Breast epithelium (tissue), 4 donors: ENCODE measurements at regions not wholly inside any gene's neighbourhood (a gene's known extent, or its start where the extent isn't known, plus 50 kb on each side); places are given as distances from the start of the nearest gene placed in this dataset.

ENCODE experiments used
- DNase-seq, 2 donors: peaks; one replicate each; pipeline ENCODE4 v3.0.0-alpha.2; 2019; ENCODE audit warnings: low spot score in 2 of 2
- H3K27ac ChIP-seq, 2 donors: fragments of 200-600 bp; sonication (generic) in 1 of 2; one replicate each; pipeline ENCODE4 v1.5.1; 2016 to 2019; ENCODE audit warnings: mild to moderate bottlenecking in 1 of 2
- H3K27me3 ChIP-seq, 2 donors: fragments of 200-600 bp; sonication (generic) in 1 of 2; one replicate each; pipeline versions ENCODE4 v1.5.1 to v1.6.0; 2017 to 2019; ENCODE audit warnings: control low read depth in 1 of 2, mild to moderate bottlenecking in 1 of 2
- H3K36me3 ChIP-seq: fragments of 200-600 bp; one replicate; pipeline ENCODE4 v1.5.1; 2019
- H3K4me1 ChIP-seq, 2 donors: fragments of 200-600 bp; sonication (generic); one replicate each; pipeline ENCODE4 v1.5.1; 2016 to 2019; ENCODE audit warnings: control low read depth in 1 of 2
- H3K4me3 ChIP-seq, 3 donors: fragments of 200-600 bp; sonication (generic); 1 replicate in 2 of 3; 2 replicates in 1 of 3; pipeline ENCODE4 v1.5.1; 2016 to 2019; ENCODE audit warnings: mild to moderate bottlenecking in 3 of 3, moderate library complexity in 2 of 3
- H3K9me3 ChIP-seq, 2 donors: fragments of 200-600 bp; sonication (generic) in 1 of 2; one replicate each; pipeline ENCODE4 v1.5.1; 2016 to 2019; ENCODE audit warnings: control low read depth in 1 of 2
- POLR2A ChIP-seq: fragments of 450-650 bp; IDR thresholded peaks from one replicate; pipeline ENCODE4 v1.6.1; 2016; ENCODE audit warnings: antibody characterized with exemption, mild to moderate bottlenecking, moderate library complexity
- POLR2AphosphoS5 ChIP-seq, 3 donors: sonication (generic); formaldehyde crosslinking; IDR thresholded peaks; one replicate each; pipeline ENCODE4 v1.6.1; 2017; ENCODE audit warnings: antibody characterized with exemption in 3 of 3
- intact Hi-C: fragments of 100-400 bp; cut with DNase I; formaldehyde crosslinking; loops from one replicate; pipeline ENCODE4 v1.15.1; 2023; ENCODE audit warnings: low total_unique reads
- TF ChIP-seq, protein P1 (sequence below), 3 donors: fragments of 450-650 bp; IDR thresholded peaks; one replicate each; pipeline ENCODE4 v1.5.1; 2016 to 2017; ENCODE audit warnings: antibody characterized with exemption in 3 of 3, mild to moderate bottlenecking in 3 of 3, moderate library complexity in 3 of 3

DNA sequence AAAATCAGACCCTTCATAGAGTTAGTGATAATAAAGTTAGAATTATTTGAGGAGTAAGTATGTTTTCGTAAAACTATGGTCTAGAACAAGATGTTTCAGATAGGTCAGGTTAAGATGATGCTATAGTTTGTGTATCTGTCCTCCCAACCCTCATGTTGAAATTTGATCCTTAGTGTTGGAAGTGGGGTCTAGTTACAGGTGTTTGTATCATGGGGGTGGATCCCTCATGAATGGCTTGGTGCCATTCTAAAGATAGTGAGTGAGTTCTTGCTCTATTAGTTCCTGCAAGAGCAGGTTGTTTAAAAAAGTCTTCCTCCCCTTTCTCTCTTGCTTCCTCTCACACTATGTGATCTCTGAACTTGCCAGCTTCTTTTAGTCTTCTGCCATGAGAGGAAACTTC, 707.3 kb upstream of the FOXG1 start:
- Histone ChIP-seq H3K4me3 (no peak overlapping the region), H3K36me3 (no peaks in the 10 kb centered on the region), H3K27me3 (no peaks in the 10 kb centered on the region), H3K27ac (no peak overlapping the region), H3K9me3 (no peaks in the 10 kb centered on the region), H3K4me1 (no peaks in the 10 kb centered on the region)
- no peak for DNase-seq
- intact Hi-C loops = no loop called here
- TF ChIP-seq, protein P1, sequence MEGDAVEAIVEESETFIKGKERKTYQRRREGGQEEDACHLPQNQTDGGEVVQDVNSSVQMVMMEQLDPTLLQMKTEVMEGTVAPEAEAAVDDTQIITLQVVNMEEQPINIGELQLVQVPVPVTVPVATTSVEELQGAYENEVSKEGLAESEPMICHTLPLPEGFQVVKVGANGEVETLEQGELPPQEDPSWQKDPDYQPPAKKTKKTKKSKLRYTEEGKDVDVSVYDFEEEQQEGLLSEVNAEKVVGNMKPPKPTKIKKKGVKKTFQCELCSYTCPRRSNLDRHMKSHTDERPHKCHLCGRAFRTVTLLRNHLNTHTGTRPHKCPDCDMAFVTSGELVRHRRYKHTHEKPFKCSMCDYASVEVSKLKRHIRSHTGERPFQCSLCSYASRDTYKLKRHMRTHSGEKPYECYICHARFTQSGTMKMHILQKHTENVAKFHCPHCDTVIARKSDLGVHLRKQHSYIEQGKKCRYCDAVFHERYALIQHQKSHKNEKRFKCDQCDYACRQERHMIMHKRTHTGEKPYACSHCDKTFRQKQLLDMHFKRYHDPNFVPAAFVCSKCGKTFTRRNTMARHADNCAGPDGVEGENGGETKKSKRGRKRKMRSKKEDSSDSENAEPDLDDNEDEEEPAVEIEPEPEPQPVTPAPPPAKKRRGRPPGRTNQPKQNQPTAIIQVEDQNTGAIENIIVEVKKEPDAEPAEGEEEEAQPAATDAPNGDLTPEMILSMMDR (IDR thresholded peaks at IDR 0.05) = no peak
- no peak for TF ChIP-seq POLR2A
- TF ChIP-seq POLR2AphosphoS5 (IDR thresholded peaks at IDR 0.05) = no peak

- H3K4me3 ChIP-seq = no peak overlapping the region
- intact Hi-C loops = no loop called here
- no peaks in the 10 kb centered on the region for H3K27me3 ChIP-seq
These were observed 705.6 kb upstream of the FOXG1 start for GRCh38 chr14:28061006-28061405.

GRCh38 chr14:28077021-28077420, 689.6 kb upstream of the FOXG1 start:
- no peak overlapping the region for H3K4me3 ChIP-seq
- H3K27ac ChIP-seq = no peak overlapping the region
- DNase-seq = no peak
- no peaks in the 10 kb centered on the region for H3K27me3 ChIP-seq
- no peaks in the 10 kb centered on the region for H3K9me3 ChIP-seq
- H3K4me1 ChIP-seq = no peaks in the 10 kb centered on the region
- intact Hi-C loops = no loop called here
- TF ChIP-seq, protein P1 (IDR thresholded peaks at IDR 0.05) = no peak
- TF ChIP-seq POLR2A = no peak
- TF ChIP-seq POLR2AphosphoS5 (IDR thresholded peaks at IDR 0.05) = no peak
- no peaks in the 10 kb centered on the region for H3K36me3 ChIP-seq

More at GRCh38 chr14:28061006-28061405, 705.6 kb upstream of the FOXG1 start:
- Histone ChIP-seq H3K9me3 (no peaks in the 10 kb centered on the region), H3K4me1 (no peaks in the 10 kb centered on the region), H3K36me3 (no peaks in the 10 kb centered on the region), H3K27ac (no peak overlapping the region)
- TF ChIP-seq, protein P1 (IDR thresholded peaks at IDR 0.05) = no peak
- TF ChIP-seq POLR2A (no peak), POLR2AphosphoS5 (IDR thresholded peaks at IDR 0.05) (no peak)
- no peak for DNase-seq

- no peak for DNase-seq
- H3K4me3 ChIP-seq = no peak overlapping the region
- H3K4me1 ChIP-seq = no peaks in the 10 kb centered on the region
- no peak overlapping the region for H3K27ac ChIP-seq
- no peaks in the 10 kb centered on the region for H3K9me3 ChIP-seq
- TF ChIP-seq POLR2AphosphoS5 (IDR thresholded peaks at IDR 0.05) = no peak
- no peak for TF ChIP-seq POLR2A
- TF ChIP-seq, protein P1 (IDR thresholded peaks at IDR 0.05) = no peak
- no peaks in the 10 kb centered on the region for H3K27me3 ChIP-seq
- intact Hi-C loops = no loop called here
- H3K36me3 ChIP-seq = no peaks in the 10 kb centered on the region
These were observed 683.2 kb upstream of the FOXG1 start for GRCh38 chr14:28083389-28083788.

DNA sequence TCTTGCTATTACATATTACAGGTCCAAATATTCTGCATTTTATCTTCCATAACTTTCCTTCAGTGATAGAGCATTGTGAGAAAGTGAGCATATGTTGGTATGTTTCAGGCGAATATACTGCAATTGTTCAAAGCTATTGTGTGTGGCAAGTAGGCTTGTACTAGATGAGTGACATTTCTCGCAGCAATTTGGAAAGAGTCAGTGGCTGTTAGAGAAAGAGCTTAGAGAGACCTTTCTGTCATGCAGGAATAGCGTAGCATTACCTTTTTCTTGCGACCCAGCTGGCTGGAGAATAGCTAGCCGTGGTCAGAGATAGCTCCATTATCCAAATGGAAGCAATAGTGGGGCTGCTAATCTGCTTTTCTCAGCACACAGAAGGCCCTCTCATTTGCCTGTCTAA, 678.5 kb upstream of the FOXG1 start:
- Histone ChIP-seq H3K36me3 (no peaks in the 10 kb centered on the region), H3K27ac (no peak overlapping the region), H3K4me3 (no peak overlapping the region), H3K4me1 (no peaks in the 10 kb centered on the region), H3K9me3 (no peaks in the 10 kb centered on the region), H3K27me3 (no peaks in the 10 kb centered on the region)
- no peak for DNase-seq
- intact Hi-C loops = no loop called here
- TF ChIP-seq POLR2A (no peak), POLR2AphosphoS5 (IDR thresholded peaks at IDR 0.05) (no peak)
- TF ChIP-seq, protein P1 (IDR thresholded peaks at IDR 0.05) = no peak
